GM18867 (cell line): ENCODE measurements at regions not wholly inside any gene's neighbourhood (a gene's known extent, or its start where the extent isn't known, plus 50 kb on each side); places are given as distances from the start of the nearest gene placed in this dataset.
"Not testable (repeated sequence)": the region's sequence is repeated elsewhere in the genome, so short reads cannot be mapped to it uniquely, and the experiment has no call there.

Source experiments
- ATAC-seq: cut with Tn5 transposase; IDR thresholded peaks from one replicate; pipeline ENCODE4 v1.9.1; 2021; ENCODE audit warnings: mild to moderate bottlenecking, moderate library complexity; ENCODE audit not compliant: unreplicated experiment

DNA sequence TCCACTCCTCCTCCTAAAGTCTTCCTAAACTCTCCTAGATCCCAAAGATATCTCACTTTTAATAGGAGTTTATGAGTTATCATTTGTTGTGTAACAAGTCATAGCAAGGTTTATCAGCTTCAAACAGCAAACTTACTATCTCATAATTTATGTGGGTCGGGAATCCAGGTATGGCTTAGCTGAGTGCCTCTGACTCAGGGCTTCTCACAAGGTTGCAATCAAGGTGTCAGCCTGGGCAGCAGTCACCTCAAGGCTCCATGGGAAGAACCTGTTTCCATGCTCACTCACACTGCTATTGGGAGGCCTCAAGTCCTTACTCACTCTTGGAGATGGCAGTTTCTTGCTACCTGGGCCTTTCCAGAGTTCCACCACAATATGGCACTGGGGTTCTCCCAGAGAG, 889.8 kb downstream of the MCTP2 start:
- no peak for ATAC-seq

DNA sequence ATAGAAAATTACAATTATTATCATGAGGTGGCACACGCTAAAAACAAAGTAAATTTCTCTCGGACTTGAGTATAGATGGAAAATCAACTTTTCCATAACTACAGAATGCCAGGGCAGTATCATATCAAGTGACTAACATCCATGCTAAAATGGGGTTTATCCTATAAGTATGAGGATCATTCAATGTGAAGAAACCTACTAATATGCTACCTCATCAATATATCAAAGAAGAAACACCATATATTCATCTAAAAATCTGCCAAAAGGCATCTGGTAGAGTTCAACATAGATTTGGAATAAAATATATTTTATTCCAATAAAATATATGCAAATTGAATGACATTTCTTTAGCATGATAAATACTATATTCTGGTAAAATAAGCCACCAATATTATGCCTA, 894.4 kb downstream of the MCTP2 start:
- no peak for ATAC-seq

DNA sequence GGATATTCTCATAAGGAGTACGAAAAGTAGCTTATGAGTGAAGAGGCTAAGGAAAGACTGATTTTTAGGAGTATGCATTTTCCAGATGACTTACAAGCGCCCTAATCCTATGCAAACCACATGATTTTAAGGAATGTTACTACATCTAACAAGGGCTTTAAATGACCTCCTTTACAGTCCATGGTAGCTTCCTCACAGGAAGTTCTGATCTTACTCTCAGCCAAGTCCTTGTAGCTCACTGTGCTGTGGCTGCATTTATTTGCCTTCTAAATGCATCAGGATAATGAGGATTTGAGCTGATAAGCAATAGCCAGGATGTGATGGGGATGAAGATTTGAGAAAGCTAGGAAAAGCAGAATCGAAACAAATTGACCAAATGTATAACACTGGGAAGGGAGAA, 896.0 kb downstream of the MCTP2 start:
- ATAC-seq: no peak

DNA sequence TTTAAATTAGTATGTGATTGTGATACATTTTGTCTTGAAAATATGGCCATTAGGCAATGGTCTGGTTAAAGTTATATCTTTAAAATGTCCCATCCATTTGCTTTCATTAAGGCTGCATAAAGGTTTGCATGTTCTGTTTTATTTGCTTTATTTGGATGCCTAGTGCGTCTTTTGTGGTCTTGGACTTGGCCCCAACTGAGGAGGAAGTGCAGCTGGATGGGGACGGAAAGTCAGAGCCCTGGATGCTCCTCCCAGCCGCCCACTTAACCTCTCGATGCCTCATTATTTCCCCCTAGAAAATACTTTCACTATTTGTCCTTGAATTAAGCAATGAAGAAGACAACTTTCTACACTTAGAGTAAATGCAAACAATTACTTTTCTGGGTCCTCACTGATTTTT, 898.2 kb downstream of the MCTP2 start:
- ATAC-seq: no peak

GRCh38 chr15:95131131-95131556, 899.8 kb downstream of the MCTP2 start:
- no peak for ATAC-seq

DNA sequence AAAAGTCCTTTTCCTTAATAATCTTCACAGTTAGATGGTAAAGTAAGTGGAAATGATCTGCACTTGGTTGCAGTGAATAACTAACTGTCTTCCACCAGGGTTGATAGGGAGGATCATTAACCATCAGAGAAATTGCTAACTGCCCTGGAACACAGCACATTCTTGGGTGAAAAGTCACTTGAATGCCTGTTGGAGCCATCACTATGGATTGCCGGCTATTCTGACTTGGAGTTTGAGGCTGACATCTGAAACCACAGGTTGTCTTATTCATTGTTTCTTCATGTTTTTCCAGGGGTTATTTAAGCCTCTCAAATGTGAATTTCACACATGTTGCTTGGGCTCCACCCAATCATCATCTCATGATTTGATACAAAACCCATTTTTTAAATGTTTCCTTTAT, 901.4 kb downstream of the MCTP2 start:
- ATAC-seq: no peak

DNA sequence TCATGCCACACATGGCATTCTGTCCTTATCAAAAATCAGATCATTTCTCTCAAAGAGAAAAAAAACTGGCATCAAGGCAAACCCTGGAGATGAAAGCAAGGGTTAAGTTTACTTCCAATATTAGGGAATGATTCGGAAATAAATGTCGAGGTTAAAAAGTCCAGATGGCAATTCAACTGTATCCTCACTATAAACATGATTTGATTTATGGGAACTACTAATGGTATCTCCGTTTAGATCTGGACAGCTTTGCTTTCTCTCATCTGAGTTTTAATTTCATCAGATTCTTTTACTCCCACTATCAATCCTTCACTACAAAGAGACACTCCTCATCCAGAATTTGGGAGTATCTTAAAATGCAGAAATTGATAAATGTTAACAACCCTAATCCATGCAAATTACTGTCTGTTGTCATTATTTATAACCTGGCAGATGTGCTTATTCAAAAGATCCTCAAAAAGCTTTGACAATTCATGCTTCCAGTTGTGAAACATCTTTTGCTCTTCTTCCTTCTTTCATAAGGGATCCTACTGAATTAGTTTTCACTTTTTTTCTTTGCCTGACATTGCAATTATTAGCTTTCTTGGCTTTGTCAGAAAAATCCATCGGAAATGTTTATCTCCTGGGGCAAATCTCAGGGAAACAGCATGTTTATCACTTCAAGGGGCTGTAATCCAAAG, 903.2 kb downstream of the MCTP2 start:
- ATAC-seq: no peak

DNA sequence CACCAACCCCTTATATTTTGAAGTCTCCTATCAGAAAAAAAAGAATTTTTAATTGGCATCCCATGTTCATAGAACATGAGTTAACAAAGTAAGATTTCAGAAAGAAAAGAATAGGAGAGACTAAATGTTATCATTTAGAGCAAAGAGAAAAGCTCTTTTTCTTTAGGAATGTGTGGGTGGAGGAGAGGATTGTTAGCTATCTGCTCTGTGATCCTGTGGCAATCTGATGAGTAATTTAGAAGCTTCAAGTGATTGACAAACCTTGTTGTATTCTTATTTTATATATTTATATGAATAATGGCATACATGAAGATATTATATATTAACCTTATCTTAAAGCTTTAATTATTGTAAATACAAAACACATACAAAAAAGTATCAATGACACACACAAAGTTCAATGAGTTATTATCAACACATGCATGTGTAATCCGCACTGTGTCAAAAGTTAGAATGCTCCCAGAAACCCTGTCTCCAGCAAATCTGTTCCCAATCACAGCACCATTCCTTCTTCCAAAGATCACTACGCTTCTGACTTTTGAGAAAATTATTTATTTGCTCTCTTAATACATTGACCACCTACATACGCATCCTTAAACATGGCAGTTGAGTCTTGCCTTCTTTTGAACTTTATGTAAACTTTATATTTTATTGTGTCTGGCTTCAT, 907.4 kb downstream of the MCTP2 start:
- no peak for ATAC-seq

DNA sequence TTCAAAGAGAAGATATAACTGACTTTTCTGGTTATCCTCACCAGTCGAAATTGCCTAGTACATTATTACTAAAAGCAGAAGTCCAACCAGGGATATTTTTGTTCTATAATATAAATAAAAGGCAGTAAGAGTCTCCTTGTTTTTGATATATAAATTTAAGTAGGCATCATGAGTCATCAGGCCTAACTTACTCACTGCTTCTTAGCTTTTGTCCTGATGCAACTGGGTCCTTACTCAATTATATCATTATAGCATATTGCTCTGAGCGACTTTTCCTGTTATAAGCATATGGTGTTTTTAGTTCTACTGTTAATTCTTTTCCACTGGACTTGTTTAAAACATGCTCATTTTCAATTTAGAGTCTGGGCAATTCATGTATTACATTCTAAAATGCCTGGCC, 910.1 kb downstream of the MCTP2 start:
- ATAC-seq: no peak

DNA sequence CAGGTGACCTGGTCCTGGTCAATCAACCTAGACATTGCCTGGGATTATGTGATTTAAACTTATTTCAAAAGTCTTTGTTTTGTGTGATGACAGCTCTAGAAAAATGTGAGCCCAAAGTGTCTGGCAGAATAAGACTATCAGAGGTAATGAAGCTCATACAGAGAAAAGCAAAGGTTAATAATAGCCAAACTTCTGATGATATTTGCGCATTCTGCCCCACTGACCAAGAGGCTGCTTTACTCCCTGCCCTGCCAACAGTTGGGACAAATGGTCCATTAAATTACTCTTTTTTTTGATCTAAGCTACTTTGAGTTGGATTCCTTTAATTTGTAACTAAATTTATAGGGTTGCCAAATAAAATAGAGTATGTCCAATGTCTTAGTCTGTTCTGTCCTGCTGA, 911.2 kb downstream of the MCTP2 start:
- ATAC-seq: no peak

DNA sequence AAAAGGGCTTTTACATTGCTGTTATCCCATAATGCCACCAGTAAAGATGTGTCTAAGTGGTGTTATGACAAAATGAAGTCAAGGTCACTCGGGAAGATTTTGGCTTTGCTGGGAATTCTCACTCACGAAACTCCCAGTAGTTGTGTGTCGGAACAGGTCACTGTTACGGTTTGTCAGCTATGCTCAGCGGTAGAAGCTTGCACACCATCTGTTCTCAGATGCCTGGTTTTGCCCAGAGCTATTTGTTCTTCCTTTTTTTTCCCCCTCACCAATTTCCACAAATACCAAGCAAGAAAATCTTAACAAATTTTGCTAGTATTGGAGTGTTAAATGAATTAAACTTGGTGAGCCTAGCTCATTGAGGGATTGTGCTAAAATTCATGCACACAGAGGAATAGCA, 915.1 kb downstream of the MCTP2 start:
- no peak for ATAC-seq

DNA sequence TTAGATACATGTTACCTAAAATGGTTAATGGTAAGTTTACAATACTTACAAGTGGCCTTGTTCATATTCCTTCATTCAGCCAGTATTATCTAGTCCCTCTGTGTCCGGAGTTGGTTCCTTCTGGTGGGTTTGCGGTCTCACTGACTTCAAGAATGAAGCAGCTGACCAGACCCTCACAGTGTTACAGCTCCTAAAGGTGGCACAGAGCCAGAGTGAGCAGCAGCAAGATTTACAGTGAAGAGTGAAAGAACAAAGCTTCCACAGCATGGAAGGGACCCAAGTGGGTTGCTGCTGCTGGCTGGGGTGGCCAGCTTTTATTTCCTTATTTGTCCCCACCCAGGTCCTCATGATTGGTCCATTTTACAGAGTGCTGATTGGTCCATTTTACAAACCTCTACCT, 916.8 kb downstream of the MCTP2 start:
- no peak for ATAC-seq

- no peak for ATAC-seq
Measured at GRCh38 chr15:95149036-95149435, 917.7 kb downstream of the MCTP2 start.

- ATAC-seq: no peak
Measured at GRCh38 chr15:95149771-95150170, 918.4 kb downstream of the MCTP2 start.

DNA sequence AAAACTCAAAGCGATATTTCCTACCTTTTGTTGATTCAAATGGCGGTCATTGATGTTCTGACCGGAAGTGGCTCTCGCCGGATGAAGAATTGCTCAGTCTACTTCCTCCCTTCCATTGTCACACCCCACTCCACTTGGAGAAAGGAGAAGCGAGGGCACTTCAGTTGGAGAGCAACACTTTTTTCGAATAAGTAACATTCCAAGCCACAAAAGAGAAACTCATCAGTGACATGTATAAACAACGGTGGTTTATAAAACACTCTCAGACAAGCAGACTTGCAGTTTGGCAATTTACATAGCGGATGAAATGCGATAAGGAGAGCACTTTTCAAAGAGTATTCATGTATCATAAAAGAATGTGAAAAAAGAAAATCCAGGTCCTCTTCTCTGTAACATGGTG, 919.1 kb downstream of the MCTP2 start:
- ATAC-seq: no peak

DNA sequence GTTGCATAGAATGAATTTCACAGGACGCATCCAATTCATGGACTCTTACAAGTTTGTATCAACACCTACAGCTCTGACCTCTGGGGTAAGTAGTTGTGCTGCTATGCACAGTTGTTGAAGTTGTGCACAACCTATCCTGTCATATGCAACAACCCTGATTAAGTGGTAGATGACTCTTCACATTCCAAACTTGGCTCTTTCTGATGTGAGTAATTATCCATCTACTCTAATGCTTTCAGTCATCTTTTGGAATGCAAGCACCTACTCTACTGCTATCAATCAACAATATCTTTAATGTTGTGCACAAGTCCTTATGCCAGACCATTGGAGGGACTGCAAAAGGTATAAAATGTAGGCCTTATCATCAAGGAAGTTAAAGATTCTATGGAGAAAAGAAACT, 921.4 kb downstream of the MCTP2 start:
- no peak for ATAC-seq

- ATAC-seq: not testable (repeated sequence)
Measured at GRCh38 chr15:95153201-95153600, 921.8 kb downstream of the MCTP2 start.

DNA sequence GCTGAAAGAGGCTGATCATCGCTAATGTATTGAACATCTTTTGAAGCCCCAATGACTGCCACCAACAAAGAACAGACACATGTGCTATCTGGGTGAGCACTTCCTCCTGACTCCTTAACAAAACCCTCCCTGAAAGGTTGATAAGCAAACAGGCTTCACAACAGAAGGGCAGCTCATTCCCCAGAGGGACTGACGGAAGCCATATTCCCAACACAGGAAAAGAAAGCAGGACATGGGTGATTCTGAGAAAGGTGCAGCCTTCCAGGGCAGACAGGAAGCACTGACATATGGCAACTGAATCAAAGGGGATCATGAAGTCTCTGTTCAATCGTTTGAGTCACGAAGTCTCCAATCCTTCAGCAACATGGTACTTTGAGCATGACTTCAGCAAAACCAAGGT, 929.0 kb downstream of the MCTP2 start:
- no peak for ATAC-seq

DNA sequence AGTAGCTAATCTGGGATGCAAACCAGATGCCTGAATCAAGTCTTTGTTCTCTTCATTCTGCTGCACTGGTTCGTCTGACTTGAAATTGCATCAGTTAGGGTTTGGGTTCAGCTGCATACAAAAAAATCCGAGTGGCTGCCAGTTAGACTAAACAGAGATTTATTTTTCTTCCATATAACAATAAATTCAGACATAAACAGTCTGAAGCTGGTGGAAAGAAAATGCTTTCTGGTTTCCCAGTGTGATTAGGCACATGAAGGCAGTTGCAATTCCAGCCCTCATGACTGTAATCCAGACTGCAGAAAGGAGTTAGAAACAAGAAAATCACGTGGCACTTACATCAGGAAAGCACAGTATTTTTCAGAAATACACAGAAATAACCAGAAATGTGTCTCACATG, 930.7 kb downstream of the MCTP2 start:
- ATAC-seq: no peak

GRCh38 chr15:95162531-95162930, 931.2 kb downstream of the MCTP2 start:
- no peak for ATAC-seq

DNA sequence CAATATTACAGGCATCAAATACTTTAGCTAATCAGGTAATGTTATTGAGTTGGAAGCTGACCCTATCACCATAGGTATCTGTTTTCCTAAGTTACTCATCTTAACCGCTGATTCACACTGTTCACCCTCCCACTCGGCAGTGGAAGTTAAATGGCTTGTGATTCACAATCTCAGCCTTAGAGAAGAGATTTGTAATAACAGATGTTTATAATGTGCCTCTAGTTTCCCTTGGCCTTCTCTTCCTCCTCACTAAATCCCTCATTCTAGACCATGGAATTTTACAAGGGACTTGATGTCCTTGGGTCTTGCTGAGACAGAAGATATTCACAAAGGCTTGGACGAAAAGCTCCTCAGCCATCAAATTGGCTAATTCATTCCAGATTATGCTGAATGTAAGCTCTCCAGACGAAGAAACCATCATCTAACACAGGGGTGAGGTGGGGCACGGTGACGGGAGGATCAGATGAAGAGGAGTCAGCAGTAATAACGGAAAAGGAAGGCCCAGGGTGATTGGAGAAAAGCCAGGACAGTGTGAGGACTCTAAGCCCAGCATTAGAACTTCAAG, 931.7 kb downstream of the MCTP2 start:
- ATAC-seq: no peak

- no peak for ATAC-seq
Measured at GRCh38 chr15:95168152-95168551, 936.8 kb downstream of the MCTP2 start.
